DLD1 (cell line): ENCODE measurements at regions not wholly inside any gene's neighbourhood (a gene's known extent, or its start where the extent isn't known, plus 50 kb on each side); places are given as distances from the start of the nearest gene placed in this dataset.
"Not testable (repeated sequence)": the region's sequence is repeated elsewhere in the genome, so short reads cannot be mapped to it uniquely, and the experiment has no call there.

Experiments
- in situ Hi-C: cut with HindIII; loops from 2 replicates; pipeline ENCODE4 v1.10.0; 2017; ENCODE audit warnings: low sequenced_read_pairs

GRCh38 chr14:53620317-53620716 lies 336.3 kb downstream of the BMP4 start:
- in situ Hi-C loops: no loop called here

GRCh38 chr14:53619691-53620231 lies 336.9 kb downstream of the BMP4 start:
- in situ Hi-C loops: no loop called here

- in situ Hi-C loops: not testable (repeated sequence)
Observed at GRCh38 chr14:53616536-53616935, 340.1 kb downstream of the BMP4 start.

GRCh38 chr14:53615252-53615651 lies 341.4 kb downstream of the BMP4 start:
- in situ Hi-C loops: no loop called here

- in situ Hi-C loops: no loop called here
Observed at GRCh38 chr14:53613404-53614253, 343.0 kb downstream of the BMP4 start.

- in situ Hi-C loops: no loop called here
Observed at GRCh38 chr14:53610947-53611346, 345.7 kb downstream of the BMP4 start.

GRCh38 chr14:53609009-53609408 lies 347.6 kb downstream of the BMP4 start:
- in situ Hi-C loops: no loop called here

- in situ Hi-C loops: no loop called here
Observed at GRCh38 chr14:53608369-53608768, 348.3 kb downstream of the BMP4 start.

- in situ Hi-C loops: no loop called here
Observed at GRCh38 chr14:53606203-53606602, 350.4 kb downstream of the BMP4 start.

- in situ Hi-C loops: no loop called here
Observed at GRCh38 chr14:53605562-53605961, 351.1 kb downstream of the BMP4 start.

GRCh38 chr14:53603994-53604393 lies 352.6 kb downstream of the BMP4 start:
- in situ Hi-C loops: no loop called here

GRCh38 chr14:53601409-53601808 lies 355.2 kb downstream of the BMP4 start:
- in situ Hi-C loops: no loop called here

- in situ Hi-C loops: no loop called here
Observed at GRCh38 chr14:53599221-53599945, 357.2 kb downstream of the BMP4 start.

- in situ Hi-C loops: no loop called here
Observed at GRCh38 chr14:53596853-53597525, 359.6 kb downstream of the BMP4 start.

- in situ Hi-C loops: no loop called here
Observed at GRCh38 chr14:53591816-53592215, 364.8 kb downstream of the BMP4 start.

GRCh38 chr14:53581504-53581903 lies 375.1 kb downstream of the BMP4 start:
- in situ Hi-C loops: no loop called here

GRCh38 chr14:53571641-53572328 lies 384.8 kb downstream of the BMP4 start:
- in situ Hi-C loops: no loop called here

- in situ Hi-C loops: no loop called here
Observed at GRCh38 chr14:53570411-53571387, 385.9 kb downstream of the BMP4 start.

- in situ Hi-C loops: no loop called here
Observed at GRCh38 chr14:53569446-53569845, 387.2 kb downstream of the BMP4 start.
